Activated CD4-positive, alpha-beta T cell treated with anti-CD3 and anti-CD28 coated beads for 48 hours (primary cell): ENCODE measurements at regions not wholly inside any gene's neighbourhood (a gene's known extent, or its start where the extent isn't known, plus 50 kb on each side); places are given as distances from the start of the nearest gene placed in this dataset.

ENCODE experiments used
- DNase-seq: peaks from one replicate; pipeline ENCODE4 v3.0.0-alpha.2; 2020

DNA sequence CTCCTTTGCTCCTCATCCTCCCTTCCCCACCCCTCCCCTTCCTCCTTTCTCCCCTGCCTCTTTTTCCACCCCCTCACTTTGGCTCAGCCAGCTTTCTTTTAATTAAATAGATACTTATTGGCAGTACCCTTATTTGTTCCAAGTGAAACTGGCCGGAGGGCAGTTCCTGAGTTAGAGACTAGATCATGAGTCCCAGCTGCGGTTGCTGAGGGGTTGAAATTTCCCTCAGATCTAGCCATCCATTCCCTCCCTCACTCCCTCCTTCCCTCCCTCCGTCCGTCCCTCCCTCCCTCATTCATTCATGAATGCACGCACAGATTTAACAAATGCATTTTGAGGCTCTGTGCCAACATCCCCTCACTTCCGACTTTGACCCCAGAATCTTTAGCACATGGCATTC is 519.2 kb upstream of the EEF2KMT start:
- DNase-seq = no peak

- peak; percentile 64 for DNase-seq
These were observed 518.5 kb upstream of the EEF2KMT start for GRCh38 chr16:5615868-5616642.

- DNase-seq = no peak
These were observed 509.6 kb upstream of the EEF2KMT start for GRCh38 chr16:5607169-5607568.

DNA sequence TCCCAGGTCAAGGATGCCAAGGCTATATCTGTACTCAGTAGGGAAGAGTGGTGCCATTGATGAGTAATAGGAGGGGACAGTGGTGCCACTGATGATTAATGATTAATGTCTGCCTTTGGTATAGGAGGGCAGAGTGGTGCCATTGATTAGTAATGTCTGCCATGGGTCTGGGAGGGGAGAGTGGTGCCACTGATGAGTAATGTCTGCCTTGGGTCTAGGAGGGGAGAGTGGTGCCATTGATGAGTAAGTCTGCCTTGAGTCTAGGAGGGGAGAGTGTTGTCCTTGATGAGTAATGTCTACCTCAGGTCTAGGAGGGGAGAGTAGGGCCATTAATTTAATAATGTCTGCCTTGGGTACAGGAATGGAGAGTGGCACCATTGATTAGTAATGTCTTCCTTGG is 507.8 kb upstream of the EEF2KMT start:
- no peak for DNase-seq

GRCh38 chr16:5604770-5605169 is 507.2 kb upstream of the EEF2KMT start:
- peak; percentile 18 for DNase-seq

DNA sequence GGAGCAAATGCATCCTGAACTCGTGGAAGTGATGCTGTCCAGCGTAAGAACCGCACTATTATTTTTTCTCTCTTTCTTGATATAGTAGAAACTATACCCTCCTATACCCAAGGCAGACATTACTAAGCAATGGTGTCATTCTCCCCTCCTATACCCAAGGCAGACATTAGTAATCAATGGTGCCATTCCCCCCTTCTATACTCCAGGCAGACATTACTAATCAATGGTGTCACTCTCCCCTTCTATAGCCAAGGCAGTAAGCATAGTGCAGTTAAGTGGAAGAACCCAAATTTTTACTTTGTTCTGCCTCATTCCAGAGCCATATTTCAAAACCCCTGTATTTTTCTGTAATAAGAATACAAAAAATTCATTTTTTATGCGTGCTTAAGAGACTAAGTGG is 506.2 kb upstream of the EEF2KMT start:
- DNase-seq = no peak

DNA sequence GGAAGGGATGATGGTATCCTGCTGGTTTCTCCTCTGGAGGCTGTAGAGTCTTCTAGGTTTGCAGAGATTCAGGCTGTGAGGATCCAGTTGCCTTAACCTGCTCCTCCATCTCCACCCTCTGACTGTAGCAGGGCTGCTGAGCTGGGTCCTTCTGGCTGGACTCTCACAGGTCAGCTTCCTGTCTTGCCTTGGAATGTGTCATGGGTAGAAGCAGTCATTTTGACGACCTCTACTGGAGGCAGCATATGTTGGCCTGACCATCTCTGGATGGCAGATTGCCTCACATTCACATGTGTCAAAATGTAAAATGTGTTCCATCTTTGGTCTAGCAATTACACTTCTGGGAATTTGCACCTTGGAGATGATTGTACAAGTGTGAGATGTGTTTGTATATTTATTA is 504.4 kb upstream of the EEF2KMT start:
- no peak for DNase-seq

- DNase-seq = no peak
These were observed 501.2 kb upstream of the EEF2KMT start for GRCh38 chr16:5598793-5599192.

DNA sequence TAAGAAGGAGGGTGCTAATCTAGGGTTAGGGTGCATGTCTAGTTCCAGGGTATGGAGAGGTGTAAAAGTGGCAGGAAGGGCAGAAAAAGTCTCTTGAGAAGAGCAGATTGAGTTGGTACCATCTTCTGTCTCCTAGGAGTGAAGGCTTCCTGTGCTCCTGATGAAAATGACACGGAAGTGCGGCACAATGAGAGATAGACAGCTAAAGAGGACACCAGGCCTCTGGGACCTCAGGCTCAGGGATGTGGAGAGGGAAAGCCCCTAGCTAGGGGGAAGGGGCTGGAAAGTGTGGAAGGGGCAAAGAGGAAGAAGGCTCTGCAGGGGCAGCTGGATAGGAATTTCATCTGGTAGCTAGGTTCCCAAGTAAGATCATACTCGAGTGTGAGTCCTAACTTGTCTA is 498.3 kb upstream of the EEF2KMT start:
- DNase-seq = no peak

GRCh38 chr16:5590416-5590815 is 492.8 kb upstream of the EEF2KMT start:
- DNase-seq = no peak

DNA sequence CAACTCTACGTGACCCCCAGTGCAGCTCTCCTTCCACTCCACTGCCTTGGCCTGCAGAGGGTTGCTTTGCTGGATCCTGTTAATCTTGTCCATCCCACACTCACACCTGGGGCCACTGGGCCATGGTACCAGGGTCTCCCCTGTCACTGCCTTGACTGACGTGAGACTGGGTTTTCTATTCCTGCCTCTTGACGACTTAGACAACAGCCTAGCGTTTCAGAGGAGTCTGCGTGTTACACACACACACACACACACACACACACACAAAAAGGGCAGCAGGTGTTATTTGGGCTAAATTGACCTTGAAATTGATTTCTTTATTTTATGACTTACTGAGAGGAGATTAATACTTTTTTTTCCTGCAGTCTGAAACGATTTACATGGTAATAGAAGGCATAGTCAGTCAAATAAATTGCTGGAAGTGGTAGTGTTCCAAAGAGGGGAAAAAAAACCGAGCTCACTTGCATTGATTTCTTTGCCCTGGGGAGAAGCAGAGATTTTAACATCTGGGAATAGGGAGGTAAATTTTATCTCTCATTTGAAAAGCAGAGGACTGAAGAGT is 492.3 kb upstream of the EEF2KMT start:
- no peak for DNase-seq

GRCh38 chr16:5584109-5584508 is 486.5 kb upstream of the EEF2KMT start:
- DNase-seq = no peak

DNA sequence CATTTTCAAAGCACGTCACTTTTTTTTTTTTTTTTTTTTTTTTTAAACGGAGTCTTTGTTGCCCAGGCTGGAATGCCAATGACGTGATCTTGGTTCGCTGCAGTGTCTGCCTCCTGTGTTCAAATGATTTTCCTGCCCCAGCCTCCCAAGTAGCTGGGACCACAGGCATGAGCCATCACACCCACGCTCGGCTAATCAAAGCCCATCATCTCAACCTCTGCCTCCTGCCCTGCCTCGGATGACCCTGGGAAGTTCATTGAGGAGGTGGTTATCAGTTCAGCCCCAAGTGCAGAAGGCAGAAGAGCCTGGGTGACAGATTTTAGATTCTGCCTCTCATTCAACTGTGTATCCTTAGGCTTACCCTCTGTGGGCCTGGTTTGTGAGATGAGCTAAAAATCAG is 484.9 kb upstream of the EEF2KMT start:
- no peak for DNase-seq

DNA sequence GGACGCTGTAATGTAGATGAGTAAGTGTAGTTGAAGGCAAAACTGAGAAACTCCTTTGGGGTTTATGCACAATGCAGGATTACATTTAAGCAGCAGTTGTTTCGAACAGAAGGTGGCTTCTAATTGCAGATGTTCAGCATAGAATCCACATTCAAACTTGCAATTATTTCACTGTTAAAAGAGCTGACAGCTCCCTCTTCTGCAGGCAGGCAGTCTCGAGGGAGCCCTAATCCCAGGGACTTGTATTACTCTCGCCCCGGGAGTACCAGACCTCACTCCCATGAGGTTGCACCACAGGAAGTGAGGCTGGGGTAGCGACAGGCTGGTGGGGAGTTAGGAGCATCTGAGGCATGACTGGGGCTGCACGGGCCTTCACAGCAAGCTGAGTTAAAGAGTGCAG is 484.3 kb upstream of the EEF2KMT start:
- no peak for DNase-seq

DNA sequence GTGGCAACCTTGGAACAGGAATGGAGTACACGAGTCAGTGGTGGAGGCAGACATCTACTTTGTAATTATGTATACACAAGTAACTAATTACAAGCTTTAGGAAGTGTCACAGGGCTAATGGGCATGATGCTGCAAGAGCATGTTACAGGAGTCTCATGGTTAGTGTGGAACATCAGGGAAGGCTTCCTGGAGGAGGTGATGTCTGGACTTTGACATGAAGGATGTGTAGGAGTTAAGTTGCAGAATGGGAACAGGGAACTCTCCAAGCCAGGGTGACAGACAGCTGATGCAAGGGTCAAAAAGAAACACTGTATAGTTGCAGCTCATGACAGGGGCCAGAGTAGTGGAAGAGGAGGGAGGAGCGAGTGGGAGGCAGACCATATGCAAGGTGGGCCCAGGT is 483.8 kb upstream of the EEF2KMT start:
- DNase-seq = no peak

DNA sequence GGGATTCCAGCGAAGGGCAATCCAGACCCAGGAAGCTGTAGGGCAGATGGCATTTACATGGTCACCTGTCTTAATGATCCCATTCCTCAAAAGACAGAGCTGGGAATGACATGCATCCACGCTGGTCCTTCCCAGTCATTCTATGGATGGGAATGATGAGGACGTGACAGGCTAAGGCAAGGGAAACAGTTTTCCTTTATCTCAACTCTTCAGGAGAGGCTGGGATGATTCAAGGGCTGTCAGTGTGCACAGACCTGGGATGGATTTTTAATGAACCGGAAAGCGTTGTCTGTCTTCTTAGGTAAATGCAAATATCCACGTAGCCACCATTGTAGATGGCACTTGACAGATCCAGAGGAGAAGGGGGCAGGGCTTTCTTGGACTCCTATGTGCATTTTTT is 483.2 kb upstream of the EEF2KMT start:
- no peak for DNase-seq

GRCh38 chr16:5580296-5580695 is 482.7 kb upstream of the EEF2KMT start:
- DNase-seq = no peak

- no peak for DNase-seq
These were observed 481.4 kb upstream of the EEF2KMT start for GRCh38 chr16:5578980-5579379.

DNA sequence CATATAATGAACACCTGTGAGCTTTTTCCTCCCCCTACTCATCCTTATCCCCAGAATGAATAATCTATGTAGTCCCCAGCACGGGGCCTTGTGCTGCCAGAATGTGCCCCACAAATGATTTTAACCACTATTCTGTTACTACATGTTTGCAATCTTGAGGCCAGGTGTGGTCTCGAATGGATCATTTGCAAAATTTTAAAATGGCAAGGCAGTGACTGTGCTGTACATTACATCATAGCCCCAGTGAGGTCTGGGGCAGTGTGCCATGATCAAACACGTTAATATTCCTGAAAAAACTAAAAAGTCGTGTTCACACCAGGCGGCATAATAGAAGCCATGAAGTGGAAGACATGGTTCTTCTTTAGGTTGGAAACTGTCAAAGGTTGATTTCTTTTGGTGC is 479.9 kb upstream of the EEF2KMT start:
- DNase-seq = no peak

DNA sequence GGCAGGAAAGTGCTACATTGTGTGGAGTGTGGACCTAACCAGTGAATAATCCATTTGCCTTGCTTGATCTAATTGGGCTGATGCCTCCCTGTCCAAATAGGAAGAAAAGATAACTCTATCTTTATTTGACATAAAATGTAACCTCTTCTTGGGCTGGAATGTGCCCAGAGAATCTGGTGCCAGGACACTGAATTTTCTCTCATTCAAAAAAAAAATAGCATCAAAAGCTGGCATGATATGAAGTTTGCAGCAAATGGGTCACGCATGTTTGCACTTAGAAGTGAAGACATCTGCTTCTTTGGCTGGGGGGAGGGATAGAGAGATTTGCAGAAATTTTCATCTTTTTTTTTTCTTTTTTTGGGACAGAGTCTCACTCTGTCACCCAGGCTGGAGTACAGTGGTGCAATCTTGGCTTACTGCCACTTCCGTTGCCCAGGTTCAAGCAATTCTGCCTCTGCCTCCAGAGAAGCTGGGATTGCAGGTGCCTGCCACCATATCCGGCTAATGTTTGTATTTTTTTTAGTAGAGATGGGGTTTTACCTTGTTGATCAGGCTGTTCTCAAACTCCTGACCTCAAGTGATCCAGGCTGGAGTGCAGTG is 478.2 kb upstream of the EEF2KMT start:
- DNase-seq = no peak

GRCh38 chr16:5575121-5575520 is 477.5 kb upstream of the EEF2KMT start:
- no peak for DNase-seq

DNA sequence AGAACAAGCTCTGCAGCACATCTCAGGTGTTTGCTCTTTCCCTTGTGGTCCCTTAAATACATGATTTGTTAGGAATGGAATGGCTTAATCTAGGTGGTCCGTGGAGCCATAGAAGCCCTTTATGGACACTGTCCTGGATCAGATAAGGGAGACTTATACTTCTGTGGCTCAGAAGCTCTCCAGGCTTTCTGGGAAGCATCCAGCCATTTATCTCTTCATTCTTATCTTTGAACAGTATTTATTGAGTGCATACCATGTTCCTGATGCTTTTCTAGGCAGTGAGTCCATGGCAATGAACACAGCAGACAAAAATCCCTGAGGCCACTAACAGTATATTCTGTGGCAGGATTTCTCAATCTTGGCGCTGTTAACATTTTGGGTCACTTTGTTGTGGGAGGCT is 474.5 kb upstream of the EEF2KMT start:
- no peak for DNase-seq

- no peak for DNase-seq
These were observed 473.9 kb upstream of the EEF2KMT start for GRCh38 chr16:5571446-5571845.

GRCh38 chr16:5561800-5562199 is 464.2 kb upstream of the EEF2KMT start:
- DNase-seq = no peak

- DNase-seq = no peak
These were observed 462.5 kb upstream of the EEF2KMT start for GRCh38 chr16:5560084-5560483.
